ENCODE measurements at regions not wholly inside any gene's neighbourhood (a gene's known extent, or its start where the extent isn't known, plus 50 kb on each side); places are given as distances from the start of the nearest gene placed in this dataset.

DNA sequence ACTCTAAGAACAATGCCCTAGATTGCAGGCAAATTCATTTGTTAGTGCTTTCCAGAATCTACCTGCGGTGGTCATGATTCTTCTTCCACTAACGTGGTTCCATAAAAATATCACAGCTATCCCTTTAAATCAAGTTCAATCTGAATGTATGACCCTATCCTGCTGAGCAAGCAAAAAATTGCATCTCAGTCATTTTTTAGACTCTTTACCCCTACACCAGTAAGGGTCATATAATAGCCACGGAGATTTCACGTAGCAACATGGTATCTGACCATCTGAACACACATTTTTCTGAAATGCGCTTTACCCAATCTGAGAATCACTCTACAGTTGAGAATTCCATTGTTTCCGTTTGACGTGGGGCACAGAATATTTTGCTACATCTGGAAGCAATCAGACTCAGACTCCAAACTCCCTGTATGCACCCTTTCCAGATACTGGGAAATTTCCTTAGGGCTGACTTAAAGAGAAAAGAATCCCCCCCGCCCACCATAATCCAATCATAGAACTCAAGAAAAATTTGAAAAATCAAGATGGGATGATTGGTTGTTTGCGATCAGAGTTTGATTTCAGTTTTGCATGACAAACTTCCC lies 699.2 kb upstream of the ZP4 start:
- Histone ChIP-seq H4K20me1 (ENCODE audit: insufficient read depth, low read length, poor library complexity, severe bottlenecking) (no peaks in the 10 kb centered on the region), H3K4me1 (ENCODE audit: insufficient read depth, low read length, poor library complexity, severe bottlenecking) (no peaks in the 10 kb centered on the region), H3K27me3 (ENCODE audit: insufficient read depth, low read length, poor library complexity, severe bottlenecking) (no peaks in the 10 kb centered on the region), H3K9me3 (ENCODE audit: insufficient read depth, low read depth, low read length) (no peaks in the 10 kb centered on the region), H3K9me2 (replicated peaks; ENCODE audit: low read depth, low read length) (no peaks in the 10 kb centered on the region), H3K4me2 (ENCODE audit: low read depth, low read length, poor library complexity, severe bottlenecking) (no peak overlapping the region), H3K36me3 (ENCODE audit: insufficient read depth, low read length) (no peaks in the 10 kb centered on the region), H3K79me2 (ENCODE audit: insufficient read depth, low read length) (no peaks in the 10 kb centered on the region), H3F3A (ENCODE audit: low read depth) (no peaks in the 10 kb centered on the region), H2AFZ (ENCODE audit: low read length) (no peak overlapping the region), H3K4me3 (ENCODE audit: low read length, poor library complexity, severe bottlenecking) (no peak overlapping the region), H3K9ac (ENCODE audit: low read depth, low read length, poor library complexity, severe bottlenecking) (no peak overlapping the region)
- TF ChIP-seq, protein P1, sequence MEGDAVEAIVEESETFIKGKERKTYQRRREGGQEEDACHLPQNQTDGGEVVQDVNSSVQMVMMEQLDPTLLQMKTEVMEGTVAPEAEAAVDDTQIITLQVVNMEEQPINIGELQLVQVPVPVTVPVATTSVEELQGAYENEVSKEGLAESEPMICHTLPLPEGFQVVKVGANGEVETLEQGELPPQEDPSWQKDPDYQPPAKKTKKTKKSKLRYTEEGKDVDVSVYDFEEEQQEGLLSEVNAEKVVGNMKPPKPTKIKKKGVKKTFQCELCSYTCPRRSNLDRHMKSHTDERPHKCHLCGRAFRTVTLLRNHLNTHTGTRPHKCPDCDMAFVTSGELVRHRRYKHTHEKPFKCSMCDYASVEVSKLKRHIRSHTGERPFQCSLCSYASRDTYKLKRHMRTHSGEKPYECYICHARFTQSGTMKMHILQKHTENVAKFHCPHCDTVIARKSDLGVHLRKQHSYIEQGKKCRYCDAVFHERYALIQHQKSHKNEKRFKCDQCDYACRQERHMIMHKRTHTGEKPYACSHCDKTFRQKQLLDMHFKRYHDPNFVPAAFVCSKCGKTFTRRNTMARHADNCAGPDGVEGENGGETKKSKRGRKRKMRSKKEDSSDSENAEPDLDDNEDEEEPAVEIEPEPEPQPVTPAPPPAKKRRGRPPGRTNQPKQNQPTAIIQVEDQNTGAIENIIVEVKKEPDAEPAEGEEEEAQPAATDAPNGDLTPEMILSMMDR (conservative IDR thresholded peaks at IDR 0.05; ENCODE audit: low read length), result no peak
- no peak for TF ChIP-seq EZH2phosphoT487 (IDR thresholded peaks at IDR 0.05; ENCODE audit: borderline replicate concordance)

- no peaks in the 10 kb centered on the region for H3K79me2 ChIP-seq (ENCODE audit: insufficient read depth, low read length)
- H3K4me1 ChIP-seq (ENCODE audit: insufficient read depth, low read length, poor library complexity, severe bottlenecking), result no peaks in the 10 kb centered on the region
- no peak overlapping the region for H3K4me2 ChIP-seq (ENCODE audit: low read depth, low read length, poor library complexity, severe bottlenecking)
- H3F3A ChIP-seq (ENCODE audit: low read depth), result no peaks in the 10 kb centered on the region
- no peaks in the 10 kb centered on the region for H3K9me3 ChIP-seq (ENCODE audit: insufficient read depth, low read depth, low read length)
- no peak for TF ChIP-seq EZH2phosphoT487 (IDR thresholded peaks at IDR 0.05; ENCODE audit: borderline replicate concordance)
- TF ChIP-seq, protein P1 (conservative IDR thresholded peaks at IDR 0.05; ENCODE audit: low read length), result no peak
- H3K36me3 ChIP-seq (ENCODE audit: insufficient read depth, low read length), result no peaks in the 10 kb centered on the region
- no peaks in the 10 kb centered on the region for H4K20me1 ChIP-seq (ENCODE audit: insufficient read depth, low read length, poor library complexity, severe bottlenecking)
- H3K27me3 ChIP-seq (ENCODE audit: insufficient read depth, low read length, poor library complexity, severe bottlenecking), result no peaks in the 10 kb centered on the region
- H3K9ac ChIP-seq (ENCODE audit: low read depth, low read length, poor library complexity, severe bottlenecking), result no peak overlapping the region
- H2AFZ ChIP-seq (ENCODE audit: low read length), result no peak overlapping the region
- H3K9me2 ChIP-seq (replicated peaks; ENCODE audit: low read depth, low read length), result no peaks in the 10 kb centered on the region
- no peak overlapping the region for H3K4me3 ChIP-seq (ENCODE audit: low read length, poor library complexity, severe bottlenecking)
These were observed 692.1 kb upstream of the ZP4 start for GRCh38 chr1:238582816-238583215.

DNA sequence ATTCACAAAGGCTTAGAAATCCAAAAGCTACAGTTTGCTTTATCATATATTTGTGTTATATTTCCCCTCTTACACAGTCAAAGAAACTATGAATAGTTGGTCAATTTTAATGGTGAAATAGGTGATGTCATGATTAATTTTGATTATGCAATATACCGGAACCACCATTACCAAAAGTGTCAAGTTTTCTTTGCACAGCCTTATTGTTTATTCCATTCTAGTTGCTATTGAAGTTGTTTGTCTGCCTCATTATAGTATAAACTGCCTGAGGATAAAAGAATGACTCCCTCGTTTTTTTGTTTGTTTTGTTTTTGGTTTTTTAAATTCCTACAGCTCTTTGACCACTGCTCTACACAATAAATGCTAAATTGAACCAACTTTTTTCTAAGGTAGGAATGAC lies 690.6 kb upstream of the ZP4 start:
- TF ChIP-seq, protein P1 (conservative IDR thresholded peaks at IDR 0.05; ENCODE audit: low read length), result no peak
- no peak for TF ChIP-seq EZH2phosphoT487 (IDR thresholded peaks at IDR 0.05; ENCODE audit: borderline replicate concordance)
- Histone ChIP-seq H3K36me3 (ENCODE audit: insufficient read depth, low read length) (no peaks in the 10 kb centered on the region), H3K9me3 (ENCODE audit: insufficient read depth, low read depth, low read length) (no peaks in the 10 kb centered on the region), H3K4me3 (ENCODE audit: low read length, poor library complexity, severe bottlenecking) (no peak overlapping the region), H3K9me2 (replicated peaks; ENCODE audit: low read depth, low read length) (no peaks in the 10 kb centered on the region), H3K9ac (ENCODE audit: low read depth, low read length, poor library complexity, severe bottlenecking) (no peak overlapping the region), H3K4me1 (ENCODE audit: insufficient read depth, low read length, poor library complexity, severe bottlenecking) (no peaks in the 10 kb centered on the region), H3K27me3 (ENCODE audit: insufficient read depth, low read length, poor library complexity, severe bottlenecking) (no peaks in the 10 kb centered on the region), H4K20me1 (ENCODE audit: insufficient read depth, low read length, poor library complexity, severe bottlenecking) (no peaks in the 10 kb centered on the region), H3F3A (ENCODE audit: low read depth) (no peaks in the 10 kb centered on the region), H2AFZ (ENCODE audit: low read length) (no peak overlapping the region), H3K79me2 (ENCODE audit: insufficient read depth, low read length) (no peaks in the 10 kb centered on the region), H3K4me2 (ENCODE audit: low read depth, low read length, poor library complexity, severe bottlenecking) (no peak overlapping the region)
